ENCODE measurements at regions not wholly inside any gene's neighbourhood (a gene's known extent, or its start where the extent isn't known, plus 50 kb on each side); places are given as distances from the start of the nearest gene placed in this dataset.

DNA sequence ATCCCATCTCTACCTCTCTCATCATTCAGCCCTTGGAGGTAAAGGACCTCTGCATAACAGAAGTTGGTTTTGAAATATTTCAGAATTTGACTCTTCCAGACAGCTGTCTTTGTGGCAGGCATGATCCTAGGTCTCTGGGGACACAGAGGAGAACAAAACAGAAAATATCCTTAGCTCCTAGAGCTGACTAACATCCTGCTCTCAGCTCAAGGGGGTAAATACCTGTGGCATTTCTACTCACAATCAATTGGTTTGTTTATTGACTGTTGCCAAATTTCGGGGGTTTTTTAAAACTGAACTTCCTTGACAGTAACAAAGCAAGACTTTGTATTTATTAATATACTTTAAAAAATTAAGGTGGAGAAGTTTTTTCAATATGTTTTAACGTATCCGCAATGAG, 78.8 kb downstream of the EOMES start:
- H3K79me2 ChIP-seq (ENCODE audit: insufficient read depth), result no peaks in the 10 kb centered on the region
- no peaks in the 10 kb centered on the region for H3K9me3 ChIP-seq
- H2AFZ ChIP-seq (ENCODE audit: low read depth), result 0 out of 2 replicates have a peak overlapping the region, but pooled peaks have one; percentile 29
- no peaks in the 10 kb centered on the region for H3K27me3 ChIP-seq (ENCODE audit: insufficient read depth)
- H3K9ac ChIP-seq, result no peak overlapping the region
- no peaks in the 10 kb centered on the region for H3K36me3 ChIP-seq (replicated peaks in 1 of 2; ENCODE audit: control insufficient read depth in 1 of 2, insufficient read depth in 2 of 2, low read length in 1 of 2)
- POLR2A ChIA-PET, result no interaction called here
- H3K9me2 ChIP-seq, result no peaks in the 10 kb centered on the region
- H3K4me3 ChIP-seq (ENCODE audit: low read depth in 2 of 2, low read length in 1 of 2), result no peak overlapping the region
- CTCF ChIA-PET, result interaction anchor here (1.4 kb wide), 1 partner anchor 15 kb away, joined by 4 read pairs; no protein-coding TSS in a partner anchor
- no peak for DNase-seq
- no peak for TF ChIP-seq ELF1 (IDR thresholded peaks at IDR 0.05)
- TF ChIP-seq, protein P1, sequence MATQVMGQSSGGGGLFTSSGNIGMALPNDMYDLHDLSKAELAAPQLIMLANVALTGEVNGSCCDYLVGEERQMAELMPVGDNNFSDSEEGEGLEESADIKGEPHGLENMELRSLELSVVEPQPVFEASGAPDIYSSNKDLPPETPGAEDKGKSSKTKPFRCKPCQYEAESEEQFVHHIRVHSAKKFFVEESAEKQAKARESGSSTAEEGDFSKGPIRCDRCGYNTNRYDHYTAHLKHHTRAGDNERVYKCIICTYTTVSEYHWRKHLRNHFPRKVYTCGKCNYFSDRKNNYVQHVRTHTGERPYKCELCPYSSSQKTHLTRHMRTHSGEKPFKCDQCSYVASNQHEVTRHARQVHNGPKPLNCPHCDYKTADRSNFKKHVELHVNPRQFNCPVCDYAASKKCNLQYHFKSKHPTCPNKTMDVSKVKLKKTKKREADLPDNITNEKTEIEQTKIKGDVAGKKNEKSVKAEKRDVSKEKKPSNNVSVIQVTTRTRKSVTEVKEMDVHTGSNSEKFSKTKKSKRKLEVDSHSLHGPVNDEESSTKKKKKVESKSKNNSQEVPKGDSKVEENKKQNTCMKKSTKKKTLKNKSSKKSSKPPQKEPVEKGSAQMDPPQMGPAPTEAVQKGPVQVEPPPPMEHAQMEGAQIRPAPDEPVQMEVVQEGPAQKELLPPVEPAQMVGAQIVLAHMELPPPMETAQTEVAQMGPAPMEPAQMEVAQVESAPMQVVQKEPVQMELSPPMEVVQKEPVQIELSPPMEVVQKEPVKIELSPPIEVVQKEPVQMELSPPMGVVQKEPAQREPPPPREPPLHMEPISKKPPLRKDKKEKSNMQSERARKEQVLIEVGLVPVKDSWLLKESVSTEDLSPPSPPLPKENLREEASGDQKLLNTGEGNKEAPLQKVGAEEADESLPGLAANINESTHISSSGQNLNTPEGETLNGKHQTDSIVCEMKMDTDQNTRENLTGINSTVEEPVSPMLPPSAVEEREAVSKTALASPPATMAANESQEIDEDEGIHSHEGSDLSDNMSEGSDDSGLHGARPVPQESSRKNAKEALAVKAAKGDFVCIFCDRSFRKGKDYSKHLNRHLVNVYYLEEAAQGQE (IDR thresholded peaks at IDR 0.05; ENCODE audit: low read depth, low read length), result no peak
- H3F3A ChIP-seq (replicated peaks; ENCODE audit: insufficient read depth), result no peaks in the 10 kb centered on the region
- H3K4me1 ChIP-seq (ENCODE audit: control insufficient read depth in 1 of 2, insufficient read depth in 2 of 2, low read depth in 1 of 2, low read length in 1 of 2), result no peaks in the 10 kb centered on the region
- H4K20me1 ChIP-seq (ENCODE audit: insufficient read depth), result no peaks in the 10 kb centered on the region
- H3K4me2 ChIP-seq, result no peak overlapping the region
- H3K27ac ChIP-seq (ENCODE audit: low read depth in 2 of 2, low read length in 1 of 2), result no peak overlapping the region
- WGBS (ENCODE audit: low lambda C conversion rate), result 81% methylated on average over 3 of the region's 3 CpGs

DNA sequence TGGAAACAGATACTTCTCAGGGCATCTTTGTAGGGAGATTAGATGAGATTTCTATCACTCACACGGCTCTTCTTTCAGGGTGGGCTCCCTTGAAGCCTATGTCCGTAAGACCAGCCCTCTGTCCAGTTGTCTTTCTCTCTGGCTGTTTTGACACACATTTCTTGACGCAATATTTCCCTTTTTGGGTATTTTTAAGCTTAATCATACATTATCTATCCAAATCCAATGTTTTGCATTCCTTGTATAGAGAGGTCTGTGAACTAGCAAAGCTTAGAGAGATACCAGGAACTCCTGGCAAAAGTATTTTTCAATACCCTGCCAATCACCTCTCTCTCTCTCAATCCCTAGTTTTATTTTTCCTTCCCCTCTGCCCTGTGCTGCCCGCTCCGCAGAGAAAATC, 79.3 kb downstream of the EOMES start:
- Histone ChIP-seq H3K27me3 (ENCODE audit: insufficient read depth) (no peaks in the 10 kb centered on the region), H4K20me1 (ENCODE audit: insufficient read depth) (no peaks in the 10 kb centered on the region), H3K9me2 (no peaks in the 10 kb centered on the region), H3K36me3 (replicated peaks in 1 of 2; ENCODE audit: control insufficient read depth in 1 of 2, insufficient read depth in 2 of 2, low read length in 1 of 2) (no peaks in the 10 kb centered on the region), H3K4me3 (ENCODE audit: low read depth in 2 of 2, low read length in 1 of 2) (no peak overlapping the region), H3F3A (replicated peaks; ENCODE audit: insufficient read depth) (no peaks in the 10 kb centered on the region), H3K9me3 (no peaks in the 10 kb centered on the region), H2AFZ (ENCODE audit: low read depth) (no peak overlapping the region), H3K27ac (ENCODE audit: low read depth in 2 of 2, low read length in 1 of 2) (no peak overlapping the region), H3K4me1 (ENCODE audit: control insufficient read depth in 1 of 2, insufficient read depth in 2 of 2, low read depth in 1 of 2, low read length in 1 of 2) (no peaks in the 10 kb centered on the region), H3K9ac (no peak overlapping the region), H3K4me2 (no peak overlapping the region), H3K79me2 (ENCODE audit: insufficient read depth) (no peaks in the 10 kb centered on the region)
- 86% methylated on average over 5 of the region's 5 CpGs for WGBS (ENCODE audit: low lambda C conversion rate)
- DNase-seq, result no peak
- TF ChIP-seq, protein P1 (IDR thresholded peaks at IDR 0.05; ENCODE audit: low read depth, low read length), result no peak
- TF ChIP-seq RXRA (IDR thresholded peaks at IDR 0.05; ENCODE audit: borderline replicate concordance, low read depth) (no peak), GATA2 (CRISPR knock-in tag; IDR thresholded peaks at IDR 0.05) (no peak), EP300 (IDR thresholded peaks at IDR 0.05; ENCODE audit: borderline replicate concordance in 1 of 2, low read depth in 1 of 2, low read length in 1 of 2) (no peak), ELF1 (IDR thresholded peaks at IDR 0.05) (no peak), RCOR1 (IDR thresholded peaks at IDR 0.05; ENCODE audit: low read length) (no peak), TAF1 (IDR thresholded peaks at IDR 0.05; ENCODE audit: borderline replicate concordance, low read depth, low read length) (no peak), MEF2A (IDR thresholded peaks at IDR 0.05; ENCODE audit: borderline replicate concordance, low read depth) (no peak), YY1 (IDR thresholded peaks at IDR 0.05; ENCODE audit: low read depth) (no peak), MXI1 (IDR thresholded peaks at IDR 0.05; ENCODE audit: low read depth, low read length) (no peak), POLR2AphosphoS5 (IDR thresholded peaks at IDR 0.05; ENCODE audit: low read depth, low read length) (no peak), RFX5 (IDR thresholded peaks at IDR 0.05; ENCODE audit: low read length) (no peak), NRF1 (IDR thresholded peaks at IDR 0.05; ENCODE audit: low read depth, low read length) (no peak), TEAD4 (IDR thresholded peaks at IDR 0.05; ENCODE audit: borderline replicate concordance, insufficient read depth) (no peak), RAD21 (IDR thresholded peaks at IDR 0.05; ENCODE audit: low read length) (no peak)
- TF ChIP-seq, protein P2, sequence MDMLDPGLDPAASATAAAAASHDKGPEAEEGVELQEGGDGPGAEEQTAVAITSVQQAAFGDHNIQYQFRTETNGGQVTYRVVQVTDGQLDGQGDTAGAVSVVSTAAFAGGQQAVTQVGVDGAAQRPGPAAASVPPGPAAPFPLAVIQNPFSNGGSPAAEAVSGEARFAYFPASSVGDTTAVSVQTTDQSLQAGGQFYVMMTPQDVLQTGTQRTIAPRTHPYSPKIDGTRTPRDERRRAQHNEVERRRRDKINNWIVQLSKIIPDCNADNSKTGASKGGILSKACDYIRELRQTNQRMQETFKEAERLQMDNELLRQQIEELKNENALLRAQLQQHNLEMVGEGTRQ (IDR thresholded peaks at IDR 0.05; ENCODE audit: borderline replicate concordance, low read depth, low read length), result no peak
- TF ChIP-seq, protein P3, sequence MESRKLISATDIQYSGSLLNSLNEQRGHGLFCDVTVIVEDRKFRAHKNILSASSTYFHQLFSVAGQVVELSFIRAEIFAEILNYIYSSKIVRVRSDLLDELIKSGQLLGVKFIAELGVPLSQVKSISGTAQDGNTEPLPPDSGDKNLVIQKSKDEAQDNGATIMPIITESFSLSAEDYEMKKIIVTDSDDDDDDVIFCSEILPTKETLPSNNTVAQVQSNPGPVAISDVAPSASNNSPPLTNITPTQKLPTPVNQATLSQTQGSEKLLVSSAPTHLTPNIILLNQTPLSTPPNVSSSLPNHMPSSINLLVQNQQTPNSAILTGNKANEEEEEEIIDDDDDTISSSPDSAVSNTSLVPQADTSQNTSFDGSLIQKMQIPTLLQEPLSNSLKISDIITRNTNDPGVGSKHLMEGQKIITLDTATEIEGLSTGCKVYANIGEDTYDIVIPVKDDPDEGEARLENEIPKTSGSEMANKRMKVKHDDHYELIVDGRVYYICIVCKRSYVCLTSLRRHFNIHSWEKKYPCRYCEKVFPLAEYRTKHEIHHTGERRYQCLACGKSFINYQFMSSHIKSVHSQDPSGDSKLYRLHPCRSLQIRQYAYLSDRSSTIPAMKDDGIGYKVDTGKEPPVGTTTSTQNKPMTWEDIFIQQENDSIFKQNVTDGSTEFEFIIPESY (IDR thresholded peaks at IDR 0.05; ENCODE audit: borderline replicate concordance, low read depth), result no peak
- ChIA-PET CTCF (interaction anchor here (1.4 kb wide), 1 partner anchor 14 kb away, joined by 4 read pairs; no protein-coding TSS in a partner anchor), POLR2A (no interaction called here)
